HFFc6 (cell line): ENCODE measurements at regions not wholly inside any gene's neighbourhood (a gene's known extent, or its start where the extent isn't known, plus 50 kb on each side); places are given as distances from the start of the nearest gene placed in this dataset.

ENCODE experiments used
- DNase-seq: peaks from one replicate; pipeline ENCODE4 v3.0.0-alpha.2; 2018
- H3K27ac Mint-ChIP-seq: 2 replicates; pipeline ENCODE4 v1.8.0; 2020; ENCODE audit warnings: mild to moderate bottlenecking, mixed read lengths
- H3K27me3 Mint-ChIP-seq: 2 replicates; pipeline ENCODE4 v1.8.0; 2021; ENCODE audit warnings: mild to moderate bottlenecking, moderate library complexity, mixed read lengths; ENCODE audit not compliant: insufficient read depth
- H3K36me3 Mint-ChIP-seq: 2 replicates; pipeline ENCODE4 v1.8.0; 2021; ENCODE audit warnings: low read depth, mixed read lengths
- H3K4me1 Mint-ChIP-seq: 2 replicates; pipeline ENCODE4 v1.8.0; 2020; ENCODE audit warnings: low read depth, mixed read lengths
- H3K4me3 Mint-ChIP-seq: 2 replicates; pipeline ENCODE4 v1.8.0; 2020; ENCODE audit warnings: mild to moderate bottlenecking, moderate library complexity, mixed read lengths
- H3K9me3 Mint-ChIP-seq: 2 replicates; pipeline ENCODE4 v1.8.0; 2020; ENCODE audit warnings: mild to moderate bottlenecking, mixed read lengths
- TF ChIP-seq, protein P1 (sequence below): fragments of 200-600 bp; sonication (generic); IDR thresholded peaks from 2 replicates; pipeline ENCODE4 v1.5.0; 2021; ENCODE audit warnings: antibody characterized with exemption, mild to moderate bottlenecking

DNA sequence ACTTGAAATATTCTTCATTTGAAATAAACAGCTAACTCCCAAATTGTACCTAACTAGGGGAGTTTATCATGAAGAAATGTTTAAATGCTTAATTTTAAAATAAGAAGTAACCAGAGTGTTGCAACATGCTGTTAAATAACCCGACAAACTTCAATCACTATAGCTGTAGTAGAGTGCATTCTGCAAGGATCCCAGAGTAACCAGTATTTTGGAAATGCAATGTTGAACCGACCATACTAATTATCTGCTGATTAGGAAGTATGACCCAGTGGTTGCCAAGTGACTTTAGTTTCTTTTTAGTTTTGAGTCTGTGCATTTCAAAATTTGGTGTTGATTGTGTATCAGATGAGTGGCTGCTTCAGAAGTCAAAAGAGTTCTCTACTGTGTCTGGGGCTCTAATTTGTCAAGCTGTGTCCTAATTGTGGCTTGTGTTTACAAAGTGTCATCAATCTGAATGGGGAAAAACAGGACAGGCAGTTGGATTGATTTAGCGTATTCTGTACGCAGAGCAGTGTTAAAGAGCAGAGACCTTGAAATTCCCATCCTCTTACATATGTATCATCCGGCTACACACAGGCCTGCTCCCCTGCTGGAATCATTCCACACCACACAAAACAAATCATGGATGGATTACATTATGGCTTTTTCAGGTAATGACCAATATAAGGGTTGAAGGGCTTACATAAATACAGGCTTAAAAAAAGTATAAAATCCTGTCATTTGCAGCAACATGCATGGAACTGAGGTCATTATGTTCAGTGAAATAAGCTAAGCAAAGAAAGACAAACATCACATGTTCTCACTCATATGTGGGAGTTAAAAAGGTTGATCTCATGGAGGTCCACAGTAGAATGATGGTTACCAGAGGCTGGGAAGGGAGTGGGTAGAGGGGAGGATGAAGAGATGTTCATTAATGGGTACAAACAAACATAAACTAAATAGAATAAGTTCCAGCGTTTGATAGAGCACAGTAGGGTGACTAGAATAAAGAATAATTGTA lies 351.5 kb downstream of the KLF12 start:
- Mint-ChIP-seq H3K4me1 (peaks cover 11% of the 10 kb centered on the region), H3K27ac (no peak overlapping the region), H3K4me3 (no peak overlapping the region), H3K27me3 (no peaks in the 10 kb centered on the region; the same call in 1 of the 2 replicates), H3K9me3 (no peaks in the 10 kb centered on the region), H3K36me3 (peaks cover 16% of the 10 kb centered on the region)
- TF ChIP-seq, protein P1, sequence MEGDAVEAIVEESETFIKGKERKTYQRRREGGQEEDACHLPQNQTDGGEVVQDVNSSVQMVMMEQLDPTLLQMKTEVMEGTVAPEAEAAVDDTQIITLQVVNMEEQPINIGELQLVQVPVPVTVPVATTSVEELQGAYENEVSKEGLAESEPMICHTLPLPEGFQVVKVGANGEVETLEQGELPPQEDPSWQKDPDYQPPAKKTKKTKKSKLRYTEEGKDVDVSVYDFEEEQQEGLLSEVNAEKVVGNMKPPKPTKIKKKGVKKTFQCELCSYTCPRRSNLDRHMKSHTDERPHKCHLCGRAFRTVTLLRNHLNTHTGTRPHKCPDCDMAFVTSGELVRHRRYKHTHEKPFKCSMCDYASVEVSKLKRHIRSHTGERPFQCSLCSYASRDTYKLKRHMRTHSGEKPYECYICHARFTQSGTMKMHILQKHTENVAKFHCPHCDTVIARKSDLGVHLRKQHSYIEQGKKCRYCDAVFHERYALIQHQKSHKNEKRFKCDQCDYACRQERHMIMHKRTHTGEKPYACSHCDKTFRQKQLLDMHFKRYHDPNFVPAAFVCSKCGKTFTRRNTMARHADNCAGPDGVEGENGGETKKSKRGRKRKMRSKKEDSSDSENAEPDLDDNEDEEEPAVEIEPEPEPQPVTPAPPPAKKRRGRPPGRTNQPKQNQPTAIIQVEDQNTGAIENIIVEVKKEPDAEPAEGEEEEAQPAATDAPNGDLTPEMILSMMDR, result no peak
- DNase-seq, result no peak

DNA sequence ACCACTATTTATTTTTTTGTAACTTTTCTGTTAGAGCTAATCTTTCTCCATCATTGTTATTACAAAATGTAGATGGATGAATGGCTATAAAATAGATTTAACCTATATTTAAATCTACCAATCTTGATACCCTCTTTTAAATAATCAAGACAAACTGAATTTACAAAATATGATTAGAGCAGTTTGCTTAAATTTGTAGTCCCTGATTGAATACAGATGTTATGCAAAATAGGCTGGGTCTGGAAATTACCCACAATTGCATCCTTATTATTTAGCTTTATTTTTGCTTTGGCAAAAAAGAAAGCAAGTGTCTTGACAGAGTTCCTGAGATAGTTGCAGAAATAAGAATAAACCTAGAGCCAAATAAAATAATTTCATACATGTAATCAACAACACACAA lies 352.8 kb downstream of the KLF12 start:
- Mint-ChIP-seq H3K4me1 (peaks cover 11% of the 10 kb centered on the region), H3K4me3 (no peak overlapping the region), H3K27ac (no peak overlapping the region), H3K36me3 (peaks cover 23% of the 10 kb centered on the region), H3K27me3 (peaks cover 1% of the 10 kb centered on the region), H3K9me3 (no peaks in the 10 kb centered on the region)
- no peak for DNase-seq
- TF ChIP-seq, protein P1, result no peak

DNA sequence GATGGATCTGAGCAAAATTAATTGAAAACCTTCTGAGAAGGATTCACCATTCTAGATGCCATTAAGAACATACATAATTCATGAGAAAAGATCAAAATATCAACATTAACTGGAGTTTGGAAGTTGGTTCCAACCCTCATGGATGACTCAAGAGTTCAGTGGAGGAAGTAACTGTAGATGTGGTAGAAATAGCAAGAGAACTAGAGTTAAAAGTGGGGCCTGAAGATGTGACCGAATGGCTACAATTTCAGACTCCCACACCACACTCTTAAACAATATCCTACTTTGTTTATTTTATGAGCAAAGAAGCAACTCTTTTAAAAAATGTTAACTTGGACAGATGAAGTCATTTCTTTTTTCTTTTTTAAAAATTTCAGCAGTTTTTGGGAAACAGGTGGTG lies 354.3 kb downstream of the KLF12 start:
- Mint-ChIP-seq H3K27ac (no peak overlapping the region), H3K9me3 (no peaks in the 10 kb centered on the region), H3K4me3 (no peak overlapping the region), H3K27me3 (peaks cover 4% of the 10 kb centered on the region; the same call in 1 of the 2 replicates), H3K36me3 (peaks cover 19% of the 10 kb centered on the region), H3K4me1 (peaks cover 11% of the 10 kb centered on the region)
- no peak for DNase-seq
- TF ChIP-seq, protein P1, result no peak

DNA sequence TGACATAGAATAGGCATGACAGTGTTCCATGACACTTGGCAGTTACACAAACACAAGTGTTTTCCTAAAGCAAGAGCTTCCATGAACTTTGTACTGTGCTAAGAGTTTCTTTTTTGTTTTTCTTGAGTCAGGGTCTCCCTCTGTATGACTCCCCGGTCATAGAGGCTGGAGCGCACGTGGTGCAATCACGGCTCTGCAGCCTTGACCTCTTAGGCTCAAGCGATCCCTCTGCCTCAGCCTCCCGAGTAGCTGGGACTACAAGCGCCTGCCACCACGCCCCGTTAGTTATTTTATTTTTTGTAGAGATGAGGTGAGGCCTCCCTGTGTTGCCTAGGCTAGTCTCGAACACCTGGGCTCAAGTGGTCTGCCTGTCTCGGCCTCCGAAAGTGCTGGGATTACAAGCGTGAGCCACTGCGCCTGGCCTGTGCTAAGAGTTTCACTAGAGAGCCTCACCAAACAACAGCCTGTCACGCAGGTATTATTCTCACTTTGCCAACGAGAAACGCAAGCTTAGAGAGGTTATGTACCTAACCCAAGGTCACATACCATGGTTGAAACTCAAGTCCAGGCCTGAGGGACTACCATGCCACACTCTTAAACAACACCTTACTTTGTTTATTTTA lies 355.9 kb downstream of the KLF12 start:
- Mint-ChIP-seq H3K27me3 (peaks cover 4% of the 10 kb centered on the region; the same call in 1 of the 2 replicates), H3K27ac (no peak overlapping the region), H3K4me3 (no peak overlapping the region), H3K4me1 (peaks cover 11% of the 10 kb centered on the region), H3K36me3 (peaks cover 24% of the 10 kb centered on the region), H3K9me3 (no peaks in the 10 kb centered on the region)
- no peak for DNase-seq
- TF ChIP-seq, protein P1, result no peak

DNA sequence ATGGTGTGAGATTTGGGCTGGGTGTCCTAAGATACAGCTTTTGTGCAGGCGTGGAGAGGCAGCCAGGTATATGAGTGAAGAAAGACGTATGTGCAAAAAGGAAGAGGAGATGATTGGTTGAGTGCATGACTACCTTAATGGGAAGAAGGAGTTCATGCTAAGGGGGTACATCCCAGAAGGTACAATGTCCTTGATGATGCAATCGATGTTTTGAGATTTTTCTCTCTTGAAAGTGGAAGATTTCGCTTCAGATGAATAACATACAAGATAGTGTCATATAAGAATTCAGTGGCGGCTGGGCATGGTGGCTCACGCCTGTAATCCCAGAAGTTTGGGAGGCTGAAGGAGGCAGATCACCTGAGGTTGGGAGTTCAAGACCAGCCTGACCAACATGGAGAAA lies 357.1 kb downstream of the KLF12 start:
- no peaks in the 10 kb centered on the region for H3K9me3 Mint-ChIP-seq
- TF ChIP-seq, protein P1, result no peak
- peaks cover 4% of the 10 kb centered on the region; the same call in 1 of the 2 replicates for H3K27me3 Mint-ChIP-seq
- H3K27ac Mint-ChIP-seq, result no peak overlapping the region
- DNase-seq, result no peak
- H3K36me3 Mint-ChIP-seq, result peaks cover 32% of the 10 kb centered on the region
- H3K4me3 Mint-ChIP-seq, result no peak overlapping the region
- H3K4me1 Mint-ChIP-seq, result peaks cover 11% of the 10 kb centered on the region
